Heart left ventricle (tissue), 16 donors: ENCODE measurements at regions not wholly inside any gene's neighbourhood (a gene's known extent, or its start where the extent isn't known, plus 50 kb on each side); places are given as distances from the start of the nearest gene placed in this dataset.
A peak's percentile ranks its signal among the peaks of the same experiment; 100 is the strongest.

Experiments
- ATAC-seq, 4 donors: fragments of 200-7000 bp; cut with Tn5 transposase; one replicate each; pipeline ENCODE4 v1.9.1; 2020 to 2022; ENCODE audit warnings: moderate library complexity in 4 of 4, mild to moderate bottlenecking in 3 of 4, moderate number of reproducible peaks in 1 of 4
- DNase-seq, 5 donors: peaks; one replicate each; pipeline ENCODE4 v3.0.0-alpha.2; 2020
- H3K27ac ChIP-seq, 12 donors: fragments of 200-600 bp; sonication (generic) in 4 of 12; one replicate each; pipeline versions ENCODE4 v1.5.0 to v1.8.0; 2016 to 2022; ENCODE audit warnings: mild to moderate bottlenecking in 2 of 12
- H3K27me3 ChIP-seq, 9 donors: fragments of 200-600 bp; sonication (generic) in 2 of 9; one replicate each; pipeline versions ENCODE4 v1.5.1 to v1.8.0; 2016 to 2022; ENCODE audit warnings: mild to moderate bottlenecking in 3 of 9
- H3K36me3 ChIP-seq, 9 donors: fragments of 200-600 bp; sonication (generic) in 2 of 9; one replicate each; pipeline versions ENCODE4 v1.5.0 to v1.8.0; 2018 to 2022; ENCODE audit warnings: mild to moderate bottlenecking in 2 of 9
- H3K4me1 ChIP-seq, 12 donors: fragments of 200-600 bp; sonication (generic) in 4 of 12; one replicate each; pipeline versions ENCODE4 v1.5.0 to v1.8.0; 2016 to 2022; ENCODE audit warnings: mild to moderate bottlenecking in 3 of 12
- H3K4me3 ChIP-seq, 12 donors: fragments of 200-600 bp; sonication (generic) in 4 of 12; one replicate each; pipeline versions ENCODE4 v1.5.0 to v1.8.0; 2017 to 2022; ENCODE audit warnings: mild to moderate bottlenecking in 9 of 12, moderate library complexity in 4 of 12
- H3K9me3 ChIP-seq, 12 donors: fragments of 200-600 bp; sonication (generic) in 4 of 12; one replicate each; pipeline versions ENCODE4 v1.5.0 to v1.8.0; 2016 to 2022; ENCODE audit warnings: mild to moderate bottlenecking in 1 of 12
- POLR2A ChIP-seq, 2 donors: fragments of 450-650 bp; IDR thresholded peaks; one replicate each; pipeline ENCODE4 v1.6.1; 2017; ENCODE audit warnings: antibody characterized with exemption in 2 of 2, mild to moderate bottlenecking in 2 of 2, moderate library complexity in 2 of 2
- WGBS, 4 donors: extraction: QIAGEN DNeasy Blood & Tissue Kit in 2 of 4; methylation state at CpG; one replicate each; pipeline versions ENCODE4 v1.1.5 to v1.1.7; 2013 to 2018; 5-methylcytosine and 5-hydroxymethylcytosine counted together
- intact Hi-C, 10 donors: fragments of 100-400 bp; cut with DNase I; formaldehyde crosslinking; loops; one replicate each; pipeline versions ENCODE4 v1.11.1 to v1.14.2; 2022
- TF ChIP-seq, protein P1 (sequence below), 12 donors: fragments of 200-600 bp; sonication (generic) in 4 of 12; IDR thresholded peaks; one replicate each; pipeline versions ENCODE4 v1.5.0 to v1.8.0; 2018 to 2022; ENCODE audit warnings: antibody characterized with exemption in 12 of 12, mild to moderate bottlenecking in 5 of 12
- donor health status: ischemic (EF 13 %, LVEDD 7.1; RV severe dilation, severe dysfunction).
- donor health status: healthy with polysubstance abuse.
- donor health status: DM: no; HTN: yes; CAD: no.
- donor health status: DM: no; HTN: no; CAD: no.
- donor health status: ischemic (EF 25% LVEDD 6.9; RV normal size, moderate dysfunction).
- donor health status: ischemic (EF 25% LVEDD 5.7; RV mildly dilated, moderate dysfunction).
- donor health status: healthy.
- donor health status: DM: yes; HTN: yes; CAD: no.
- donor health status: ischemic (EF 35%, LVEDD 5.7; RV mildly dilated, moderate dysfunction).
- donor health status: nonischemic (EF 11% LVEDD 7.7; RV severe dilation, severe dysfunction).
- donor health status: DM: yes; HTN: yes; CAD: no.
- donor health status: PGD.
- donor health status: ischemic (EF 29% LVEDD 5.4; RV normal size, mild dysfunction).
- donor health status: nonischemic (EF 23%, LVEDD 6.1; RV moderate dilation, normal function).

DNA sequence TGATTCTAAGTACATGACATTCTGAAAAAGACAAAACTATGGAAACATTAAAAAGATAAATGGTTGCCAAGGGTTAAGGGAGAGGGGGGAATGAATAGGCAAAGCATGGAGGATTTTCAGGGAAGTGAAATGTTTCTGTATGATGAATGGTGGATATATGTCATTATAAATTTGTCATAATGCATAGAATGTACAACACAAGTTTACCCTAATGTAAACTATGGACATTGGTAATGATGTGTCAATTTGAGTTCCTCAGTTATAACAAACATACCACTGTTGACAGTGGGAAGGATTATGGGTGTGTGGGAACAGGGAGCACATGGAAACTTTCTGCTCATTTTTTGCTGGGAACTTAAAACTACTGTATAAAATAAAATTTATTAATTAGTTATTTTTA, 427.1 kb upstream of the ESRRG start:
- intact Hi-C loops: no loop called here

DNA sequence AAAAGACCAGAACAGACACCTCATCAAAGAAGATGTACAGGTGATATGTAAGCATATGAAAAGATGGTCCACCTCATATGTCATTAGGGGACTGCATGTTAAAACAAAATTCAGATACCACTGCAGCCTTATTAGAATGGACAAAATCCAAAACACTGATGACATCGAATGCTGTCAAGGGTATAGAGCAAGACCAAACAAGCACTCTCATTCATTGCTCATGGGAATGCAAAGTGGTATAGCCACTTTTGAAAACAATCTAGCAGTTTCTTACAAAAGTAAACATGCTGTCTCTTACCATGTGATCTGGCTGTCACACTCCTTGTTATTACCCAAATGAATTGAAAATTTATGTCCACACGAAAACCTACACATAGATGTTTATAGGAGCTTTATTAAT, 426.6 kb upstream of the ESRRG start:
- 71 to 79% (median 75%) methylated on average over 2 of the region's 2 CpGs for WGBS, 4 donors
- peaks cover 0 to 6% (median 0%) of the 10 kb centered on the region in 12 donors for H3K4me1 ChIP-seq

More for the DNA sequence above, 427.1 kb upstream of the ESRRG start:
- H3K36me3 ChIP-seq: no peaks in the 10 kb centered on the region
- DNase-seq (no peak), ATAC-seq (no peak)
- no peak for TF ChIP-seq POLR2A (IDR thresholded peaks at IDR 0.05)
- TF ChIP-seq, protein P1, sequence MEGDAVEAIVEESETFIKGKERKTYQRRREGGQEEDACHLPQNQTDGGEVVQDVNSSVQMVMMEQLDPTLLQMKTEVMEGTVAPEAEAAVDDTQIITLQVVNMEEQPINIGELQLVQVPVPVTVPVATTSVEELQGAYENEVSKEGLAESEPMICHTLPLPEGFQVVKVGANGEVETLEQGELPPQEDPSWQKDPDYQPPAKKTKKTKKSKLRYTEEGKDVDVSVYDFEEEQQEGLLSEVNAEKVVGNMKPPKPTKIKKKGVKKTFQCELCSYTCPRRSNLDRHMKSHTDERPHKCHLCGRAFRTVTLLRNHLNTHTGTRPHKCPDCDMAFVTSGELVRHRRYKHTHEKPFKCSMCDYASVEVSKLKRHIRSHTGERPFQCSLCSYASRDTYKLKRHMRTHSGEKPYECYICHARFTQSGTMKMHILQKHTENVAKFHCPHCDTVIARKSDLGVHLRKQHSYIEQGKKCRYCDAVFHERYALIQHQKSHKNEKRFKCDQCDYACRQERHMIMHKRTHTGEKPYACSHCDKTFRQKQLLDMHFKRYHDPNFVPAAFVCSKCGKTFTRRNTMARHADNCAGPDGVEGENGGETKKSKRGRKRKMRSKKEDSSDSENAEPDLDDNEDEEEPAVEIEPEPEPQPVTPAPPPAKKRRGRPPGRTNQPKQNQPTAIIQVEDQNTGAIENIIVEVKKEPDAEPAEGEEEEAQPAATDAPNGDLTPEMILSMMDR (IDR thresholded peaks at IDR 0.05): no peak
- no peak overlapping the region for H3K4me3 ChIP-seq
- H3K4me1 ChIP-seq: peaks cover 0 to 6% (median 0%) of the 10 kb centered on the region in 12 donors
- H3K27ac ChIP-seq: no peak overlapping the region
- H3K9me3 ChIP-seq: peaks cover 0 to 23% (median 4%) of the 10 kb centered on the region in 12 donors
- no peaks in the 10 kb centered on the region for H3K27me3 ChIP-seq

DNA sequence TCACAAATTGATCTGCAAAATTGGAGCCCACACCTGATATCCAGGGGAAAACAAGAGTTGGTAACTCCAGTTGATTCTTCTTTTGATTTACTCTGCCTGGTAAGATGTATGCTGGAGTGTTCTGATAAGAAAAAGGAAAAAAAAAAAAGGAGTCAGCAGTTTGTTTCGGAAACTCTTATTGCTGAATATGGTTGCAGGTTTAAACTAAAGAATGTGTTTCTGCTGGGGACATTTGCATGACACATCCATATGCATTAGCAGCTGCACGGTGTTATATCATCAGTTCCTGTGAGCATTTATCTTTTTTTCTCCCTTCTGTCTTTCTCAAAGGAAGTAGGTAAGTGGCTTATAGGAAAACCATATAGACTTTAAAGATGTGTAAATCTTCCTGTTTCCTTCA, 418.5 kb upstream of the ESRRG start:
- no peak overlapping the region for H3K27ac ChIP-seq
- 59 to 78% (median 71%) methylated on average over 2 of the region's 2 CpGs for WGBS, 4 donors
- no peaks in the 10 kb centered on the region for H3K36me3 ChIP-seq
- TF ChIP-seq POLR2A (IDR thresholded peaks at IDR 0.05): no peak
- TF ChIP-seq, protein P1 (IDR thresholded peaks at IDR 0.05): no peak
- H3K27me3 ChIP-seq: peaks cover 0 to 45% (median 13%) of the 10 kb centered on the region in 9 donors
- intact Hi-C loops: loop anchor here in 1 of 10 donors (5.0 kb wide), 1 partner anchor 46 kb away; no protein-coding TSS in a partner anchor
- peaks cover 0 to 19% (median 0%) of the 10 kb centered on the region in 12 donors for H3K4me1 ChIP-seq
- DNase-seq (no peak), ATAC-seq (no peak)
- no peak overlapping the region for H3K4me3 ChIP-seq
- peaks cover 0 to 14% (median 0%) of the 10 kb centered on the region in 12 donors for H3K9me3 ChIP-seq

More for the DNA sequence above, 426.6 kb upstream of the ESRRG start:
- peaks cover 0 to 29% (median 4%) of the 10 kb centered on the region in 12 donors for H3K9me3 ChIP-seq
- ATAC-seq (no peak), DNase-seq (no peak)
- no peak overlapping the region for H3K27ac ChIP-seq
- intact Hi-C loops: no loop called here
- TF ChIP-seq, protein P1 (IDR thresholded peaks at IDR 0.05): no peak
- no peak for TF ChIP-seq POLR2A (IDR thresholded peaks at IDR 0.05)
- H3K36me3 ChIP-seq: no peaks in the 10 kb centered on the region
- H3K4me3 ChIP-seq: no peak overlapping the region
- H3K27me3 ChIP-seq: no peaks in the 10 kb centered on the region

DNA sequence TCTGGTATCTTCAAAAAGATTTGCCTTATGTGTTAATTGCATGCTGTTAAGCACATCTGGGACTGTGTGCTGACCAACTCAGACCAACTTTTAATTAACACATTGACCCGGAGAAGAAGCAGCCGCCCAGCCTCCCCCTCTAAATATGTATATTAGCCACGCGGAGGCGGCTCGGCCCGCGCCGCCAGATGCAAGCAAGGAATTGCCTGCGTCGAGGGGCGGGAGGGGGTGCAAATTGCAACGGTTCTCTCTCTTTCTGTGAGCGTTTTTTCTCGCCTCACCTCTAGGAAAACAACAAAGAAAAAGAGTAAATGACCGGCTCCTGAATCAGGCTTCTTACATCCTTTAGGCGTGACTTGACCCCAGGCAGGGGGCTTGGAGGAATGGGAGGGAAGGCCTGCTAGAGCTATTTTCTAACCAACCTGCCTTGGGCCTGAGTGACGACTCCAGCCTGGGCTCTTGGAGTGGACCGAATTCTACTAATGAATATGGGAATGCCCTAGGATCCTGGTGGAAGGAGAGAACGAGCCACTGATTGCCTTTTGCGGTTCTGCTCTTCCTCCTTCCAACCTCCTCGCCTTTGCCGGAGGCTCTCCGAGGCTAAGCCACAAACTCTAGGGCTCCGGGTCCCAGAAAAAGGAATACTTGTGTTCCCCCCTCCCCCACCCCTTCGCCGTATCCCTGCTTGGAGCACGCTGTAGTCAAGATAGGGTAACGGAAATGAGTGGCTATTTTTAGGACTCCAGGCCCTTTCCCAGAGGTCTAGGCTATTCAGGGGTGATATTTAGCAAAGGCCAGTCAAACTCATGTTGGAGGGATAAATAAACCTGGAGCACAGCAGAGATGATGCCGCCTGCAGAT, 417.0 kb upstream of the ESRRG start:
- peak in 3 of 5 donors; percentile 21 to 50 (median 35) for DNase-seq
- 9 to 15% (median 10%) methylated on average over 29 to 30 of the region's 30 CpGs for WGBS, 4 donors
- Histone ChIP-seq H3K27me3 (peaks cover 0 to 60% (median 19%) of the 10 kb centered on the region in 9 donors), H3K36me3 (no peaks in the 10 kb centered on the region), H3K27ac (peak overlapping the region in 9 of 12 donors; percentile 12 to 82 (median 63)), H3K4me1 (peaks cover 0 to 31% (median 0%) of the 10 kb centered on the region in 12 donors), H3K4me3 (peak overlapping the region in 10 of 12 donors; percentile 3 to 43 (median 32)), H3K9me3 (peaks cover 0 to 9% (median 0%) of the 10 kb centered on the region in 12 donors)
- ATAC-seq: peak; percentile 76 to 91 (median 88)
- intact Hi-C loops: loop anchor here in 1 of 10 donors (5.0 kb wide), 1 partner anchor 47 kb away; no protein-coding TSS in a partner anchor
- no peak for TF ChIP-seq POLR2A (IDR thresholded peaks at IDR 0.05)
- TF ChIP-seq, protein P1 (IDR thresholded peaks at IDR 0.05): no peak
